DOHH2 (cell line): ENCODE measurements at regions not wholly inside any gene's neighbourhood (a gene's known extent, or its start where the extent isn't known, plus 50 kb on each side); places are given as distances from the start of the nearest gene placed in this dataset.

Source experiments
- CTCF ChIP-seq: fragments of 200-600 bp; sonication (generic); IDR thresholded peaks from one replicate; pipeline ENCODE4 v1.5.1; 2014; ENCODE audit warnings: antibody characterized with exemption, mild to moderate bottlenecking, low read depth, low read length; ENCODE audit not compliant: poor library complexity, severe bottlenecking
- EZH2phosphoT487 ChIP-seq: fragments of 200-600 bp; sonication (generic); IDR thresholded peaks from 2 replicates; pipeline ENCODE4 v1.6.1; 2017; ENCODE audit warnings: borderline replicate concordance, mild to moderate bottlenecking, antibody characterized with exemption, low read length, moderate library complexity, mixed read lengths

GRCh38 chrX:137748827-137749226 lies 182.9 kb downstream of the ZIC3 start:
- TF ChIP-seq CTCF (no peak), EZH2phosphoT487 (no peak)
